Brain microvascular endothelial cell (primary cell): ENCODE measurements at regions not wholly inside any gene's neighbourhood (a gene's known extent, or its start where the extent isn't known, plus 50 kb on each side); places are given as distances from the start of the nearest gene placed in this dataset.

ENCODE experiments used
- DNase-seq: peaks from one replicate; pipeline ENCODE4 v3.0.0-alpha.2; 2020
- H3K27ac ChIP-seq: fragments of 250-450 bp; sonication (Bioruptor Pico); 2 replicates; pipeline ENCODE4 v1.5.1; 2020; ENCODE audit warnings: mild to moderate bottlenecking, moderate library complexity
- H3K27me3 ChIP-seq: fragments of 250-450 bp; sonication (Bioruptor Pico); replicated peaks from 2 replicates; pipeline ENCODE4 v1.5.1; 2020; ENCODE audit warnings: mild to moderate bottlenecking
- H3K36me3 ChIP-seq: fragments of 250-450 bp; sonication (Bioruptor Pico); replicated peaks from 2 replicates; pipeline ENCODE4 v1.5.1; 2020; ENCODE audit warnings: mild to moderate bottlenecking
- H3K4me3 ChIP-seq: 2 replicates; pipeline ENCODE4 v1.5.1; 2011; ENCODE audit warnings: low read depth, mild to moderate bottlenecking, control low read depth, low read length, moderate library complexity
- in situ Hi-C: cut with HindIII; loops from 2 replicates; pipeline ENCODE4 v1.10.0; 2017; ENCODE audit warnings: low sequenced_read_pairs, low pct_ligation_motif_present
- TF ChIP-seq, protein P1 (sequence below): IDR thresholded peaks from 2 replicates; pipeline ENCODE4 v1.5.1; 2011; ENCODE audit warnings: low read depth, mild to moderate bottlenecking, moderate library complexity, low read length, control low read depth, inconsistent platforms; ENCODE audit errors: missing control alignments

DNA sequence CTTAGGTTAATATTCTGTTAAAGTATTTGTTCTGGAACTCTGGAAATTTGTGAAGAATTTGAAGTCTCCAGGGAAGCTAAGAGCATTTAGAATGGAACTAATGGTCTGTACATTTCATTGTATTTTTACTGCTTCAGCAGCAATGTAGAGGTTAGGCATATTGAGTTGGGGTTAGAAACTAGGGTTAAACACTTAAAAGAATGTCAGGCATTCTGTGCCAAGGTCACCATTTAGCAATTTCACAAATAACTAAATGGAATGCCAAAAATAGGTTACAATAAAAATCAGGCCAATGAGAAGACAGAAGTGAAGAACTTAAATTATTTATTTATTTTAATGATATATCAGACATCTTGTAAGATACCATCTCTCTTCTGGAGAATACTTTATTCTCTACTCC, 210.8 kb downstream of the C12orf50 start:
- Histone ChIP-seq H3K36me3 (no peaks in the 10 kb centered on the region), H3K4me3 (no peak overlapping the region), H3K27ac (no peak overlapping the region), H3K27me3 (no peaks in the 10 kb centered on the region)
- TF ChIP-seq, protein P1, sequence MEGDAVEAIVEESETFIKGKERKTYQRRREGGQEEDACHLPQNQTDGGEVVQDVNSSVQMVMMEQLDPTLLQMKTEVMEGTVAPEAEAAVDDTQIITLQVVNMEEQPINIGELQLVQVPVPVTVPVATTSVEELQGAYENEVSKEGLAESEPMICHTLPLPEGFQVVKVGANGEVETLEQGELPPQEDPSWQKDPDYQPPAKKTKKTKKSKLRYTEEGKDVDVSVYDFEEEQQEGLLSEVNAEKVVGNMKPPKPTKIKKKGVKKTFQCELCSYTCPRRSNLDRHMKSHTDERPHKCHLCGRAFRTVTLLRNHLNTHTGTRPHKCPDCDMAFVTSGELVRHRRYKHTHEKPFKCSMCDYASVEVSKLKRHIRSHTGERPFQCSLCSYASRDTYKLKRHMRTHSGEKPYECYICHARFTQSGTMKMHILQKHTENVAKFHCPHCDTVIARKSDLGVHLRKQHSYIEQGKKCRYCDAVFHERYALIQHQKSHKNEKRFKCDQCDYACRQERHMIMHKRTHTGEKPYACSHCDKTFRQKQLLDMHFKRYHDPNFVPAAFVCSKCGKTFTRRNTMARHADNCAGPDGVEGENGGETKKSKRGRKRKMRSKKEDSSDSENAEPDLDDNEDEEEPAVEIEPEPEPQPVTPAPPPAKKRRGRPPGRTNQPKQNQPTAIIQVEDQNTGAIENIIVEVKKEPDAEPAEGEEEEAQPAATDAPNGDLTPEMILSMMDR: no peak
- in situ Hi-C loops: no loop called here
- no peak for DNase-seq

DNA sequence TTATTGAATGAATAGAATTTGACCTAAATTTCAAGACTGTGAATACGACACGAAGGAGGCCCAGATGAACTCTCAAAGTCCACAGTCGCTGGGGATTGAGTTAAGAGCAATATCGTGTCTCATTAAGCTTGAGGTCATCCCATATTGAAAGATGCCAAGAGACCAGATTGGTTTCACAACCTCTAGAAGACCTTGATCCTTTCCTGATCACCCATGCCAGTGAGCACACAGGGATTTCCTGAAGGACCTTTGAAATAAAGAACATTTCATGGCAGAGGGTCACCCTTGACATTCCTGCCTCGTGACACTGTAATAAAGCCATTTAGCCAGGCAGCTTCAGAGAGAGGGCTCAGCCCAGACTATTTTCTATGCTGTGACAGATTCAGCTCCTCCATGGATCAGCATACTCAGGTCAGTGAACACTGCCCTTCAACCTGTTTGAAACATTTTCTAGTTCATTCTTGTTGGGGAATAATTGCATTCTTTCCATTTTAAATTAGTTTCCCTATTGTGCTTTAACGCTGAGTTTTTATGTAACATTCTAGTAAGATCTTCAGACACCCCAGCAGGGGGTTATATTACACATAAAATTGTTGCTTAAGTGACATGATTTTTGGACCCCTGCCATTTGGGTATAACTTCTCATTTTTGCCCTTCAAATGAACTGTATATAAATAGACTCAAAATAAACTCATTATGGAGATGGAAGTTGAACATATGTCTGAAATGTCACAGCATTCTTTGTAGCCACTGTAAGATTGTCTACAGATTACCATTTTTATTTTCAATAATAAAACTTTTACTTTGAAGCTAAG, 213.2 kb downstream of the C12orf50 start:
- no peaks in the 10 kb centered on the region for H3K36me3 ChIP-seq
- no peak overlapping the region for H3K4me3 ChIP-seq
- peak overlapping the region; percentile 82 for H3K27ac ChIP-seq
- H3K27me3 ChIP-seq: no peaks in the 10 kb centered on the region
- peak; percentile 87 for DNase-seq
- TF ChIP-seq, protein P1: no peak
- in situ Hi-C loops: no loop called here

DNA sequence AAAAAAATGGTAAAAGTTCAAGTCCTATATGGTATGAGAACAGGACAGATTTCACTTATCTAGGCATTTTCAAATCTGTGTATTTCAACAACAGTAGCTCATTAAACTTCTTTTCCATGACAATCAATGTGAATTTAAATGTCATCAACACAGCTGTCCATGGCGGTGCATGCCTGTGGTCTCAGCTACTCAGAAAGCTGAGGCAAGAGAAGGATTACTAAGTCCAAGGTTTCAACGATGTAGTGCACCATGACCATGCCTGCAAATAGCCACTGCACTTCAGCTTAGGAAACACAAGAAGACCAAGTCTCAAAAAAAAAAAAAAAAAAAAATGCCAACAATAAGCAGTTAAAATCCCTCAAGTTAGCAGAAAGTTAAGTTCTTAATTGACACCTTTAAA, 214.6 kb downstream of the C12orf50 start:
- DNase-seq: peak; percentile 56
- Histone ChIP-seq H3K27ac (peak overlapping the region; percentile 77), H3K4me3 (no peak overlapping the region), H3K27me3 (no peaks in the 10 kb centered on the region), H3K36me3 (no peaks in the 10 kb centered on the region)
- TF ChIP-seq, protein P1: no peak
- in situ Hi-C loops: no loop called here

DNA sequence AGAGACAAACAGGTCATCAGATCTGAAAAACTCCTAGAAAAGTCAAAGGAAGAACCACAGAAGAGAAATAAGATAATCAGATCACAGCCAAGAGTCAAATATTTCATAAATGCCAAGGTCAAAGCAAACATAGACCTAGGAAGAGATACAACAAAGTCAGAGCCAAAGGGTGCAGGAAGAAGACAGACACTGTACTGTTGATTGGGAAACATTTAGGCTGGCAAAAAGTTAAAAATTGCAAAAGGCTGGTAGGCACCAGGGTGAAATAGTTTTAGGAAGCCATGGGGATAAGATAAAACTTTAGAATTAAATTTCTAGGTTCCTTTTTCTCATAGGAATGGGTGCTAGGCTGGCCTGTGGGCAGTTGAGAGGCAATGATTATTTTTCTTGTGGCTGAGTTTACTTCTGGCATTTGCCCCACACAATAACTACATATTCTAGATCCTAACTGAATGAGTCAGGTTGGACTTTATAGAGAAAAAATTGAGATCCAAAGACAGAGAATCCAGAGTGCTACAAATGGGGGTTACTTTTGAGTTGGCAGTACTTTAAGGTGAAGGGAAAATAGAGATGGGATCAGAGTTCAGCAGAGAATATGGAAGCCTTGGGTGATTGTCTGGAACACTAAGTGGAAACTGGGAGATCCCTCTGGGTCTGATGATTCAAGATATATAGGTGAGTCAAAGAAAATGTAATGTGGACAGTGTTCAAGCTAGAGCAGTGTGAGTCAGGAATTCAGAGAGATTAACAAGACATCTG, 215.5 kb downstream of the C12orf50 start:
- Histone ChIP-seq H3K4me3 (no peak overlapping the region), H3K27me3 (no peaks in the 10 kb centered on the region), H3K36me3 (no peaks in the 10 kb centered on the region), H3K27ac (peak overlapping the region; percentile 77)
- TF ChIP-seq, protein P1: no peak
- peak; percentile 66 for DNase-seq
- in situ Hi-C loops: no loop called here

DNA sequence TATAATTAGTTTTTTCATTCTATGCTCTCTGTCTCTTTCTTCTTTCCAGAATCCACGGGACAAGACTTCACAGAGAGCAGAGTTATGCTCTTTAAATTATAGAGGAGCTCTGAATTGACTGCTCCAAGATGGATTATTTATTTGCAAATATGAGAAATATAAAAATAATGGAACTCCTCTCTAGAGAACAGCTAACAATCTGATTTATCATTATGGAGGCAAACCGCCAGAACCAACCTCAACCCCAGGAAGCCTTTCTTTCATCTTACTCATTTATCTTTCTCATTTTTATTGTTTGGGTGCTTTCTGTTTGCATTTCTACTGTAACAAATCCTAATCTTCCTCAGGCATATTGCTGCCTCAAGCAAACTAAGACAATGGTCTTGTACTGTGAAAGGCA, 216.5 kb downstream of the C12orf50 start:
- H3K27me3 ChIP-seq: no peaks in the 10 kb centered on the region
- no peaks in the 10 kb centered on the region for H3K36me3 ChIP-seq
- no peak for DNase-seq
- no peak overlapping the region for H3K4me3 ChIP-seq
- in situ Hi-C loops: no loop called here
- TF ChIP-seq, protein P1: no peak
- H3K27ac ChIP-seq: peak overlapping the region; percentile 77
